Panc1 (cell line): ENCODE measurements at regions not wholly inside any gene's neighbourhood (a gene's known extent, or its start where the extent isn't known, plus 50 kb on each side); places are given as distances from the start of the nearest gene placed in this dataset.
"Not testable (repeated sequence)": the region's sequence is repeated elsewhere in the genome, so short reads cannot be mapped to it uniquely, and the experiment has no call there.

Experiments used
- ATAC-seq: fragments of 200-7000 bp; cut with Tn5 transposase; 2 replicates; pipeline ENCODE4 v1.9.1; 2020; ENCODE audit warnings: mild to moderate bottlenecking, moderate library complexity
- BruUV-seq: library from RNA; stranded (reverse); fragments of 400-500 nt; replicated peaks from 2 replicates; lab custom pipeline; 2021; lab: Mats Ljungman, UMichigan
- CTCF ChIA-PET: fragments of 300-600 bp; sonication (Branson Sonifier 250); formaldehyde crosslinking; loops from one replicate; lab custom pipeline; 2022; ENCODE audit warnings: antibody characterized with exemption; lab: Charles Lee
- POLR2A ChIA-PET: fragments of 300-600 bp; sonication (Branson Sonifier 250); formaldehyde crosslinking; loops from one replicate; lab custom pipeline; 2022; ENCODE audit warnings: antibody characterized with exemption; lab: Charles Lee
- DNase-seq: peaks from one replicate; pipeline ENCODE4 v3.0.0-alpha.2; 2010; ENCODE audit warnings: low read depth, low spot score
- H3K27ac ChIP-seq: 2 replicates; pipeline ENCODE4 v1.5.1; 2011; ENCODE audit warnings: mild to moderate bottlenecking, low read length, inconsistent platforms
- H3K27me3 ChIP-seq: fragments of 200-500 bp; sonication (Bioruptor generic); 2 replicates; pipeline ENCODE4 v1.6.0; 2014; ENCODE audit warnings: low read length, inconsistent platforms; ENCODE audit not compliant: control insufficient read depth, insufficient read depth
- H3K36me3 ChIP-seq: fragments of 200-500 bp; sonication (Bioruptor generic); 2 replicates; pipeline ENCODE4 v1.5.1; 2014; ENCODE audit warnings: inconsistent platforms, mild to moderate bottlenecking, low read length, moderate library complexity; ENCODE audit not compliant: control insufficient read depth, insufficient read depth
- H3K4me1 ChIP-seq: 2 replicates; pipeline ENCODE4 v1.5.1; 2011; ENCODE audit warnings: inconsistent platforms, mild to moderate bottlenecking, low read length, moderate library complexity; ENCODE audit not compliant: control insufficient read depth, insufficient read depth
- H3K4me3 ChIP-seq, 2 experiments: 2 replicates each; pipeline ENCODE4 v1.5.1; 2011 to 2012; ENCODE audit warnings: low read depth in 2 of 2, low read length in 2 of 2, mild to moderate bottlenecking in 2 of 2, inconsistent platforms in 1 of 2, moderate library complexity in 1 of 2
- H3K9me3 ChIP-seq: fragments of 200-500 bp; sonication (Bioruptor generic); 2 replicates; pipeline ENCODE4 v1.5.1; 2014; ENCODE audit warnings: low read depth, mild to moderate bottlenecking, inconsistent platforms, low read length, moderate library complexity; ENCODE audit not compliant: control insufficient read depth, insufficient read depth
- CTCF ChIP-seq: fragments of 450-650 bp; IDR thresholded peaks from 2 replicates; pipeline ENCODE4 v1.5.1; 2017; ENCODE audit warnings: mild to moderate bottlenecking
- POLR2AphosphoS5 ChIP-seq: IDR thresholded peaks from 2 replicates; pipeline ENCODE4 v1.6.1; 2012; ENCODE audit warnings: mild to moderate bottlenecking, low read depth, low read length, moderate library complexity
- REST ChIP-seq, 2 experiments: IDR thresholded peaks; 2 replicates each; pipeline ENCODE4 v1.6.1; 2011 to 2012; ENCODE audit warnings: low read depth in 2 of 2, control low read depth in 1 of 2, low read length in 1 of 2, mild to moderate bottlenecking in 1 of 2, moderate library complexity in 1 of 2; ENCODE audit not compliant: insufficient read depth in 1 of 2
- SIN3A ChIP-seq: IDR thresholded peaks from 2 replicates; pipeline ENCODE4 v1.6.1; 2012; ENCODE audit warnings: low read depth, mild to moderate bottlenecking, low read length, moderate library complexity, borderline replicate concordance; ENCODE audit not compliant: insufficient read depth
- TCF7L2 ChIP-seq: IDR thresholded peaks from 2 replicates; pipeline ENCODE4 v1.6.1; 2011; ENCODE audit warnings: mild to moderate bottlenecking, low read depth, low read length, inconsistent platforms
- in situ Hi-C: cut with HindIII; loops from 2 replicates; pipeline ENCODE4 v1.10.0; 2016; ENCODE audit warnings: low sequenced_read_pairs, low pct_unique_long_range_greater_than_20kb
- intact Hi-C: fragments of 100-400 bp; cut with micrococcal nuclease; formaldehyde crosslinking; loops from one replicate; pipeline ENCODE4 v1.10.0; 2022; ENCODE audit not compliant: unreplicated experiment

GRCh38 chr13:34747056-34747455 is 195.0 kb upstream of the NBEA start:
- intact Hi-C loops, H3K27ac ChIP-seq, POLR2A ChIA-PET, H3K4me3 ChIP-seq, H3K27me3 ChIP-seq, H3K36me3 ChIP-seq, ATAC-seq, BruUV-seq, CTCF ChIA-PET, DNase-seq, H3K4me1 ChIP-seq, H3K9me3 ChIP-seq, in situ Hi-C loops: not testable (repeated sequence)

GRCh38 chr13:34747507-34747906 is 194.6 kb upstream of the NBEA start:
- no TSS peak for BruUV-seq
- DNase-seq = no peak
- H3K27me3 ChIP-seq = no peaks in the 10 kb centered on the region
- TF ChIP-seq REST (IDR thresholded peaks at IDR 0.05; ENCODE audit: insufficient read depth in 1 of 2, low read depth in 2 of 2, low read length in 1 of 2) (no peak), POLR2AphosphoS5 (no peak), CTCF (no peak), SIN3A (no peak), TCF7L2 (no peak)
- in situ Hi-C loops = no loop called here
- H3K4me1 ChIP-seq = no peaks in the 10 kb centered on the region
- ChIA-PET CTCF (no interaction called here), POLR2A (no interaction called here)
- intact Hi-C loops = no loop called here
- ATAC-seq = no peak
- no peaks in the 10 kb centered on the region for H3K36me3 ChIP-seq
- H3K27ac ChIP-seq = no peak overlapping the region
- no peak overlapping the region for H3K4me3 ChIP-seq
- H3K9me3 ChIP-seq = no peaks in the 10 kb centered on the region

GRCh38 chr13:34748073-34748472 is 194.0 kb upstream of the NBEA start:
- no peaks in the 10 kb centered on the region for H3K27me3 ChIP-seq
- no TSS peak for BruUV-seq
- in situ Hi-C loops = no loop called here
- intact Hi-C loops = no loop called here
- H3K27ac ChIP-seq = no peak overlapping the region
- no peak for DNase-seq
- CTCF ChIA-PET = no interaction called here
- H3K36me3 ChIP-seq = no peaks in the 10 kb centered on the region
- no peaks in the 10 kb centered on the region for H3K9me3 ChIP-seq
- no peak overlapping the region for H3K4me3 ChIP-seq
- no peak for ATAC-seq
- POLR2A ChIA-PET = no interaction called here
- TF ChIP-seq REST (IDR thresholded peaks at IDR 0.05; ENCODE audit: insufficient read depth in 1 of 2, low read depth in 2 of 2, low read length in 1 of 2) (no peak), CTCF (no peak), SIN3A (no peak), TCF7L2 (no peak), POLR2AphosphoS5 (no peak)
- H3K4me1 ChIP-seq = no peaks in the 10 kb centered on the region
